ENCODE measurements at regions not wholly inside any gene's neighbourhood (a gene's known extent, or its start where the extent isn't known, plus 50 kb on each side); places are given as distances from the start of the nearest gene placed in this dataset.

- in situ Hi-C loops (cut with HindIII; ENCODE audit: low sequenced_read_pairs): no loop called here
Measured at GRCh38 chr6:126091466-126091865, 105.1 kb downstream of the TRMT11 start.

- in situ Hi-C loops (cut with HindIII; ENCODE audit: low sequenced_read_pairs): no loop called here
Measured at GRCh38 chr6:126093108-126093507, 106.8 kb downstream of the TRMT11 start.

- in situ Hi-C loops (cut with HindIII; ENCODE audit: low sequenced_read_pairs): no loop called here
Measured at GRCh38 chr6:126094411-126094810, 108.1 kb downstream of the TRMT11 start.

- in situ Hi-C loops (cut with HindIII; ENCODE audit: low sequenced_read_pairs): loop anchor here (5.0 kb wide), 1 partner anchor 43 kb away; no protein-coding TSS in a partner anchor
Measured at GRCh38 chr6:126100386-126100785, 114.0 kb downstream of the TRMT11 start.

GRCh38 chr6:126102358-126102757, 116.0 kb downstream of the TRMT11 start:
- in situ Hi-C loops (cut with HindIII; ENCODE audit: low sequenced_read_pairs): loop anchor here (5.0 kb wide), 1 partner anchor 45 kb away; no protein-coding TSS in a partner anchor

GRCh38 chr6:126103993-126104392, 117.7 kb downstream of the TRMT11 start:
- in situ Hi-C loops (cut with HindIII; ENCODE audit: low sequenced_read_pairs): loop anchor here (5.0 kb wide), 1 partner anchor 47 kb away; no protein-coding TSS in a partner anchor

- in situ Hi-C loops (cut with HindIII; ENCODE audit: low sequenced_read_pairs): no loop called here
Measured at GRCh38 chr6:126107475-126108166, 121.3 kb downstream of the TRMT11 start.

GRCh38 chr6:126110512-126111270, 124.4 kb downstream of the TRMT11 start:
- in situ Hi-C loops (cut with HindIII; ENCODE audit: low sequenced_read_pairs): no loop called here

GRCh38 chr6:126111327-126111726, 125.0 kb downstream of the TRMT11 start:
- in situ Hi-C loops (cut with HindIII; ENCODE audit: low sequenced_read_pairs): no loop called here

GRCh38 chr6:126112171-126112632, 125.9 kb downstream of the TRMT11 start:
- in situ Hi-C loops (cut with HindIII; ENCODE audit: low sequenced_read_pairs): no loop called here

GRCh38 chr6:126113261-126113660, 126.9 kb downstream of the TRMT11 start:
- in situ Hi-C loops (cut with HindIII; ENCODE audit: low sequenced_read_pairs): no loop called here

- in situ Hi-C loops (cut with HindIII; ENCODE audit: low sequenced_read_pairs): no loop called here
Measured at GRCh38 chr6:126117251-126117650, 130.9 kb downstream of the TRMT11 start.

- in situ Hi-C loops (cut with HindIII; ENCODE audit: low sequenced_read_pairs): no loop called here
Measured at GRCh38 chr6:126118058-126118755, 131.9 kb downstream of the TRMT11 start.

GRCh38 chr6:126118936-126119335, 132.6 kb downstream of the TRMT11 start:
- in situ Hi-C loops (cut with HindIII; ENCODE audit: low sequenced_read_pairs): no loop called here

- in situ Hi-C loops (cut with HindIII; ENCODE audit: low sequenced_read_pairs): no loop called here
Measured at GRCh38 chr6:126123226-126123625, 136.9 kb downstream of the TRMT11 start.

- in situ Hi-C loops (cut with HindIII; ENCODE audit: low sequenced_read_pairs): no loop called here
Measured at GRCh38 chr6:126127659-126128058, 141.3 kb downstream of the TRMT11 start.

GRCh38 chr6:126131246-126131645, 144.9 kb downstream of the TRMT11 start:
- in situ Hi-C loops (cut with HindIII; ENCODE audit: low sequenced_read_pairs): no loop called here

- in situ Hi-C loops (cut with HindIII; ENCODE audit: low sequenced_read_pairs): no loop called here
Measured at GRCh38 chr6:126133984-126134383, 147.6 kb downstream of the TRMT11 start.

GRCh38 chr6:126134491-126134890, 148.2 kb downstream of the TRMT11 start:
- in situ Hi-C loops (cut with HindIII; ENCODE audit: low sequenced_read_pairs): no loop called here

GRCh38 chr6:126140015-126140414, 153.7 kb downstream of the TRMT11 start:
- in situ Hi-C loops (cut with HindIII; ENCODE audit: low sequenced_read_pairs): no loop called here

GRCh38 chr6:126143761-126144251, 157.5 kb downstream of the TRMT11 start:
- in situ Hi-C loops (cut with HindIII; ENCODE audit: low sequenced_read_pairs): no loop called here
